ENCODE measurements at regions not wholly inside any gene's neighbourhood (a gene's known extent, or its start where the extent isn't known, plus 50 kb on each side); places are given as distances from the start of the nearest gene placed in this dataset.

- H3K9ac ChIP-seq, result no peak overlapping the region
- H4K20me1 ChIP-seq (ENCODE audit: insufficient read depth), result no peaks in the 10 kb centered on the region
- DNase-seq, result no peak
- ChIA-PET POLR2A (no interaction called here), CTCF (interaction anchor here (1.2 to 1.4 kb wide), 2 partner anchors 12 to 14 kb away, joined by 4 read pairs; no protein-coding TSS in a partner anchor)
- no peaks in the 10 kb centered on the region for H3K4me1 ChIP-seq (ENCODE audit: control insufficient read depth in 1 of 2, insufficient read depth in 2 of 2, low read depth in 1 of 2, low read length in 1 of 2)
- H3K27ac ChIP-seq (ENCODE audit: low read depth in 2 of 2, low read length in 1 of 2), result no peak overlapping the region
- no peaks in the 10 kb centered on the region for H3K9me2 ChIP-seq
- no peak overlapping the region for H3K4me2 ChIP-seq
- H3K9me3 ChIP-seq, result no peaks in the 10 kb centered on the region
- 35% methylated on average over 3 of the region's 3 CpGs for WGBS (ENCODE audit: low lambda C conversion rate)
- H3K4me3 ChIP-seq (ENCODE audit: low read depth in 2 of 2, low read length in 1 of 2), result no peak overlapping the region
- H3F3A ChIP-seq (replicated peaks; ENCODE audit: insufficient read depth), result no peaks in the 10 kb centered on the region
- TF ChIP-seq TCF12 (IDR thresholded peaks at IDR 0.05) (no peak), CTCF (IDR thresholded peaks at IDR 0.05) (peak; percentile 29; the same call in 1 of the 2 replicates), RXRA (IDR thresholded peaks at IDR 0.05; ENCODE audit: borderline replicate concordance, low read depth) (no peak), RAD21 (IDR thresholded peaks at IDR 0.05; ENCODE audit: low read length) (0 out of 2 replicates have a peak, but pooled peaks have one; percentile 11)
- no peaks in the 10 kb centered on the region for H3K27me3 ChIP-seq (ENCODE audit: insufficient read depth)
- H3K36me3 ChIP-seq (replicated peaks in 1 of 2; ENCODE audit: control insufficient read depth in 1 of 2, insufficient read depth in 2 of 2, low read length in 1 of 2), result no peaks in the 10 kb centered on the region
- no peak overlapping the region for H2AFZ ChIP-seq (ENCODE audit: low read depth)
- no peaks in the 10 kb centered on the region for H3K79me2 ChIP-seq (ENCODE audit: insufficient read depth)
Measured at GRCh38 chr4:18815779-18816173, 794.2 kb upstream of the LCORL start.

- no peak overlapping the region for H3K4me2 ChIP-seq
- H3K27me3 ChIP-seq (ENCODE audit: insufficient read depth), result no peaks in the 10 kb centered on the region
- 20% methylated on average over 3 of the region's 3 CpGs for WGBS (ENCODE audit: low lambda C conversion rate)
- H3K4me3 ChIP-seq (ENCODE audit: low read depth in 2 of 2, low read length in 1 of 2), result no peak overlapping the region
- POLR2A ChIA-PET, result no interaction called here
- no peaks in the 10 kb centered on the region for H3K79me2 ChIP-seq (ENCODE audit: insufficient read depth)
- no peaks in the 10 kb centered on the region for H3K4me1 ChIP-seq (ENCODE audit: control insufficient read depth in 1 of 2, insufficient read depth in 2 of 2, low read depth in 1 of 2, low read length in 1 of 2)
- no peaks in the 10 kb centered on the region for H3K9me3 ChIP-seq
- no peak overlapping the region for H3K27ac ChIP-seq (ENCODE audit: low read depth in 2 of 2, low read length in 1 of 2)
- CTCF ChIA-PET, result interaction anchor here (1.2 to 1.4 kb wide), 2 partner anchors 12 to 13 kb away, joined by 4 read pairs; no protein-coding TSS in a partner anchor
- TF ChIP-seq EP300 (IDR thresholded peaks at IDR 0.05; ENCODE audit: borderline replicate concordance in 1 of 2, low read depth in 1 of 2, low read length in 1 of 2) (no peak), IRF3 (IDR thresholded peaks at IDR 0.05; ENCODE audit: low read depth, low read length) (no peak), GATA2 (CRISPR knock-in tag; IDR thresholded peaks at IDR 0.05) (no peak), MXI1 (IDR thresholded peaks at IDR 0.05; ENCODE audit: low read depth, low read length) (no peak)
- H4K20me1 ChIP-seq (ENCODE audit: insufficient read depth), result no peaks in the 10 kb centered on the region
- H3K9me2 ChIP-seq, result no peaks in the 10 kb centered on the region
- H3K9ac ChIP-seq, result no peak overlapping the region
- DNase-seq, result no peak
- H3K36me3 ChIP-seq (replicated peaks in 1 of 2; ENCODE audit: control insufficient read depth in 1 of 2, insufficient read depth in 2 of 2, low read length in 1 of 2), result no peaks in the 10 kb centered on the region
- H2AFZ ChIP-seq (ENCODE audit: low read depth), result no peak overlapping the region
- no peaks in the 10 kb centered on the region for H3F3A ChIP-seq (replicated peaks; ENCODE audit: insufficient read depth)
Measured at GRCh38 chr4:18815081-18815778, 793.7 kb upstream of the LCORL start.

GRCh38 chr4:18813771-18814170 is 792.2 kb upstream of the LCORL start:
- no peak overlapping the region for H3K27ac ChIP-seq (ENCODE audit: low read depth in 2 of 2, low read length in 1 of 2)
- POLR2A ChIA-PET, result no interaction called here
- TF ChIP-seq IRF3 (IDR thresholded peaks at IDR 0.05; ENCODE audit: low read depth, low read length), result no peak
- TF ChIP-seq NFIC (IDR thresholded peaks at IDR 0.05; ENCODE audit: borderline replicate concordance), result no peak
- TF ChIP-seq YY1 (IDR thresholded peaks at IDR 0.05; ENCODE audit: low read depth), result no peak
- TF ChIP-seq ELF1 (IDR thresholded peaks at IDR 0.05), result no peak
- no peak for TF ChIP-seq USF2 (IDR thresholded peaks at IDR 0.05; ENCODE audit: borderline replicate concordance, low read depth, low read length)
- no peak for TF ChIP-seq TAF1 (IDR thresholded peaks at IDR 0.05; ENCODE audit: borderline replicate concordance, low read depth, low read length)
- no peak for TF ChIP-seq RFX5 (IDR thresholded peaks at IDR 0.05; ENCODE audit: low read length)
- TF ChIP-seq SIN3A (IDR thresholded peaks at IDR 0.05; ENCODE audit: borderline replicate concordance, low read depth, low read length), result no peak
- TF ChIP-seq USF1 (IDR thresholded peaks at IDR 0.05; ENCODE audit: borderline replicate concordance, low read depth), result no peak
- TF ChIP-seq MXI1 (IDR thresholded peaks at IDR 0.05; ENCODE audit: low read depth, low read length), result no peak

More at GRCh38 chr4:18813771-18814170, 792.2 kb upstream of the LCORL start:
- Histone ChIP-seq H2AFZ (ENCODE audit: low read depth) (no peak overlapping the region), H3K4me2 (no peak overlapping the region), H4K20me1 (ENCODE audit: insufficient read depth) (no peaks in the 10 kb centered on the region), H3F3A (replicated peaks; ENCODE audit: insufficient read depth) (no peaks in the 10 kb centered on the region), H3K9me2 (no peaks in the 10 kb centered on the region), H3K27me3 (ENCODE audit: insufficient read depth) (no peaks in the 10 kb centered on the region), H3K4me3 (ENCODE audit: low read depth in 2 of 2, low read length in 1 of 2) (no peak overlapping the region), H3K36me3 (replicated peaks in 1 of 2; ENCODE audit: control insufficient read depth in 1 of 2, insufficient read depth in 2 of 2, low read length in 1 of 2) (no peaks in the 10 kb centered on the region), H3K9ac (no peak overlapping the region), H3K4me1 (ENCODE audit: control insufficient read depth in 1 of 2, insufficient read depth in 2 of 2, low read depth in 1 of 2, low read length in 1 of 2) (no peaks in the 10 kb centered on the region), H3K79me2 (ENCODE audit: insufficient read depth) (no peaks in the 10 kb centered on the region), H3K9me3 (no peaks in the 10 kb centered on the region)
- CTCF ChIA-PET, result no interaction called here
- DNase-seq, result no peak

Measured in SK-N-SH (cell line).